ENCODE measurements at regions not wholly inside any gene's neighbourhood (a gene's known extent, or its start where the extent isn't known, plus 50 kb on each side); places are given as distances from the start of the nearest gene placed in this dataset.

DNA sequence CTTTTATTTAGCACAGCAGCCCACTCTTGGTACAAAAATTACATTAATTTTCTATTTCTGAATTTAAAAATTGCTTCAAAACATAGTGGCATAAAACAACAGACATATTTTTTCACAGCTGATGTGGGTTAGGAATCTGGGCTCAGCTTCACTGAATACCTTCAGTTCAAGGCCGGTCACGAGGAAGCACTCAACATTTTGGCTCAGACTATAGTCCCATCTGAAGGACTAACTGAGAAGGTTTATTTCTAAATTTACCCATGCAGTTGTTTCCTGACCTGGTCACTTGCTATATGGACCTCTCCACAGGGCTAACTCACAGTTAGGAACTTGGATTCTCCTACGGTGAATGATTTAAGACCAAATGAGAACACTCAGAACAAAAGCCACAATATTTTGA is 1230.2 kb upstream of the ADGRL3 start:
- Histone ChIP-seq H3K27ac (ENCODE audit: low read length) (no peak overlapping the region), H3K9me2 (replicated peaks; ENCODE audit: insufficient read depth, low read length) (no peaks in the 10 kb centered on the region), H3K9me3 (ENCODE audit: low read length) (peaks cover 29% of the 10 kb centered on the region), H3K4me1 (ENCODE audit: low read length) (no peaks in the 10 kb centered on the region), H2AFZ (ENCODE audit: low read length) (no peak overlapping the region), H3K36me3 (ENCODE audit: insufficient read depth, low read length) (no peaks in the 10 kb centered on the region), H3K27me3 (ENCODE audit: low read length) (no peaks in the 10 kb centered on the region), H3K9ac (ENCODE audit: low read length) (no peak overlapping the region), H3K79me2 (ENCODE audit: low read length) (no peaks in the 10 kb centered on the region), H4K20me1 (ENCODE audit: insufficient read depth, low read depth, low read length) (no peaks in the 10 kb centered on the region), H3K4me3 (ENCODE audit: low read length) (no peak overlapping the region), H3K4me2 (ENCODE audit: low read depth, low read length, poor library complexity, severe bottlenecking) (no peak overlapping the region)
- DNase-seq = no peak

DNA sequence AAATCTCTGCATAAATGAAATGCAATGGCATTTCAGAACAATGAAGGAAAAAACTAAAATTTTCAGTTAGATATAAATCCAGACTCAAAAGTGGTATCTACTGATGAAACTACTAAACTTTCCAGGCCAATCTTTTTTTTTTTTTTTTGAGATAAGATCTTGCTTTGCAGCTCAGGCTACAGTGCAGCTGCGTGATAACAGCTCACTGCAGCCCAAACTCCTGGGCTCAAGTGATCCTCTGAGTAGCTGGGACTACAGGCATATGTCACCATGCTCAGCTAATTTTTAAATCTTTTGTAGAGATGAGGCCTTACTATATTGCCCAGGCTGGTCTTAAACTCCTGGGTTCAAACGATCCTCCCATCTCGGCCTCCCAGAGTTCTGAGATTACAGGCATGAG is 1228.2 kb upstream of the ADGRL3 start:
- Histone ChIP-seq H3K9me2 (replicated peaks; ENCODE audit: insufficient read depth, low read length) (no peaks in the 10 kb centered on the region), H3K9ac (ENCODE audit: low read length) (no peak overlapping the region), H3K9me3 (ENCODE audit: low read length) (peaks cover 26% of the 10 kb centered on the region), H3K4me3 (ENCODE audit: low read length) (no peak overlapping the region), H4K20me1 (ENCODE audit: insufficient read depth, low read depth, low read length) (no peaks in the 10 kb centered on the region), H3K36me3 (ENCODE audit: insufficient read depth, low read length) (no peaks in the 10 kb centered on the region), H3K4me1 (ENCODE audit: low read length) (no peaks in the 10 kb centered on the region), H3K4me2 (ENCODE audit: low read depth, low read length, poor library complexity, severe bottlenecking) (no peak overlapping the region), H3K27me3 (ENCODE audit: low read length) (no peaks in the 10 kb centered on the region), H2AFZ (ENCODE audit: low read length) (no peak overlapping the region), H3K79me2 (ENCODE audit: low read length) (no peaks in the 10 kb centered on the region), H3K27ac (ENCODE audit: low read length) (no peak overlapping the region)
- no peak for DNase-seq

DNA sequence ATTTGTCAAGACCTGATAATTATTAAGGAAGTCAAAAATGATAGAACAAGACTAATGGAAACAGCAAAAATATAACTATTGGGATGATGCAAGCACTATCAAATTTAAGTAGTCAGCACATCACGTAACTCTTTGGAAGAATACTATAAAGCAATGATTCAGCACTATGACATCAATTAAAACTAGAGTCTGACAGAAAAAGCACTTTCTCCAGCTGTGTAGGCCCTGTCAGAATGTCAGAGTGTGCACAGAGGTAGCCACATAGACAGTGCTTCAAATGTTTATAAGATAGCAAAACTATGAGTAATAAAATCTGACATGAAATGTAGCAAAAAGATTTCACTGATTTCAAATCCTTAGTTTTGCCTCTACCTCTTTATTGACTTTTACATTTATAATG is 1226.6 kb upstream of the ADGRL3 start:
- peaks cover 19% of the 10 kb centered on the region for H3K9me3 ChIP-seq (ENCODE audit: low read length)
- no peak overlapping the region for H3K4me2 ChIP-seq (ENCODE audit: low read depth, low read length, poor library complexity, severe bottlenecking)
- H2AFZ ChIP-seq (ENCODE audit: low read length) = no peak overlapping the region
- no peaks in the 10 kb centered on the region for H4K20me1 ChIP-seq (ENCODE audit: insufficient read depth, low read depth, low read length)
- no peaks in the 10 kb centered on the region for H3K9me2 ChIP-seq (replicated peaks; ENCODE audit: insufficient read depth, low read length)
- no peak overlapping the region for H3K4me3 ChIP-seq (ENCODE audit: low read length)
- no peaks in the 10 kb centered on the region for H3K27me3 ChIP-seq (ENCODE audit: low read length)
- H3K9ac ChIP-seq (ENCODE audit: low read length) = no peak overlapping the region
- no peaks in the 10 kb centered on the region for H3K36me3 ChIP-seq (ENCODE audit: insufficient read depth, low read length)
- no peaks in the 10 kb centered on the region for H3K79me2 ChIP-seq (ENCODE audit: low read length)
- DNase-seq = no peak
- no peaks in the 10 kb centered on the region for H3K4me1 ChIP-seq (ENCODE audit: low read length)
- H3K27ac ChIP-seq (ENCODE audit: low read length) = no peak overlapping the region

DNA sequence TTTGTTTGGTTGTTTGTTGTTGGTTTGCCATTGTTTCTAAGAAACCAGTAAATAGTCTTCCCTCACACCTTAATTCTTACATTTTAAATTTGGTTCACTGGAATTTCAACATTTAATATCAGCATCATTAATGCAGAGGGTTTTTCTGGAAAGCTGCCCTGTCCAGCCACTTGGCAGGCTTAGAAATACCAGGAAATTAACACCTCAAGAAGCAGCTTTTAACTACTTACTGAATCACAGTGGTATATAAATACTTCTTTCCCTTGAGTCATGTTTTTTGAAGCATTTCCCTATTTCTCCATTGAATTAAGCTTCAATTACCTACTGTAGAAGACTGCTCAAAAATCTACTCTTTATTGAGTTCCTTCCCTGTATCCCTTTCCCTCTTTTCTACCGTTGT is 1221.1 kb upstream of the ADGRL3 start:
- Histone ChIP-seq H3K27me3 (ENCODE audit: low read length) (no peaks in the 10 kb centered on the region), H3K9me3 (ENCODE audit: low read length) (peaks cover 22% of the 10 kb centered on the region), H3K79me2 (ENCODE audit: low read length) (no peaks in the 10 kb centered on the region), H3K9ac (ENCODE audit: low read length) (no peak overlapping the region), H3K4me1 (ENCODE audit: low read length) (no peaks in the 10 kb centered on the region), H3K9me2 (replicated peaks; ENCODE audit: insufficient read depth, low read length) (no peaks in the 10 kb centered on the region), H2AFZ (ENCODE audit: low read length) (no peak overlapping the region), H3K4me2 (ENCODE audit: low read depth, low read length, poor library complexity, severe bottlenecking) (no peak overlapping the region), H3K27ac (ENCODE audit: low read length) (no peak overlapping the region), H3K4me3 (ENCODE audit: low read length) (no peak overlapping the region), H3K36me3 (ENCODE audit: insufficient read depth, low read length) (no peaks in the 10 kb centered on the region), H4K20me1 (ENCODE audit: insufficient read depth, low read depth, low read length) (no peaks in the 10 kb centered on the region)
- no peak for DNase-seq

DNA sequence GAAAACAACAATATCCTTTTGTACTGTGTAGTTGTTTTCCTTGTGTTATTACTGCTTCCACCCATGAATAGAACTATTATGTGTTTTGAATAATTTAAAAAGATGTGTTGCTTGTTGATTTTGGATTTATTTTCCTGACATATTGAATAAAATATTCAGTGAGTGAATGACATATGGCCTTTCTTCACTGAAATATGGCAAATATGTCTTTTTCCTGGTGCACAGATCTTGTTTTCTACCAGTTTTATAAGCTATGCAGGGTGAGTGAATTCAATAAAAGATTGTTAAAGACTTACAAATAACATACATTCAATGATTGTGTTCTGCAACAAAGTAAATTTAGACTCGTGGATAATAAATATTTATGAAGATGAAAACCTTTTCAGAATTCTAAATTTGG is 1216.3 kb upstream of the ADGRL3 start:
- Histone ChIP-seq H3K4me1 (ENCODE audit: low read length) (no peaks in the 10 kb centered on the region), H3K4me2 (ENCODE audit: low read depth, low read length, poor library complexity, severe bottlenecking) (no peak overlapping the region), H3K4me3 (ENCODE audit: low read length) (no peak overlapping the region), H3K36me3 (ENCODE audit: insufficient read depth, low read length) (no peaks in the 10 kb centered on the region), H4K20me1 (ENCODE audit: insufficient read depth, low read depth, low read length) (no peaks in the 10 kb centered on the region), H3K79me2 (ENCODE audit: low read length) (no peaks in the 10 kb centered on the region), H3K9ac (ENCODE audit: low read length) (no peak overlapping the region), H3K27me3 (ENCODE audit: low read length) (no peaks in the 10 kb centered on the region), H2AFZ (ENCODE audit: low read length) (no peak overlapping the region), H3K9me2 (replicated peaks; ENCODE audit: insufficient read depth, low read length) (no peaks in the 10 kb centered on the region), H3K27ac (ENCODE audit: low read length) (no peak overlapping the region), H3K9me3 (ENCODE audit: low read length) (peaks cover 34% of the 10 kb centered on the region)
- no peak for DNase-seq

DNA sequence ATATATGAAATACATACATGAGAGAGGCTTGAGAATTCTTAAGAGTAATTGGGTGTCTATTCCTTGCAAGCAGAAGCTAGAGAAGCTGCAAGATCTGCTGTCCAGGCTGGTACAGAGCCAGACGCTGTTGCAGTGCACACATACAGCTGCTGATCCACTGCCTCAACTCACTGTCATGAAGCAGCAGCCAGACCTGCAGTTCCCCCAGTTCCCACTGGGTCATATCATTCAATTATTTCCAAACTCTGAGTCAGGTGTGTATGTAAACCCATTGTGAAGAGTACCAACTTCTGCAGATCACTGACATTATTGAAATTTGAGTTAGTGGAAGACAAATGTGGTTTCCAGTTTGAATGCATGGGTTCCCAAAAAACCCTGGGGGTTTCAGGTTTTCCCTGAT is 1212.8 kb upstream of the ADGRL3 start:
- no peak for DNase-seq
- no peak overlapping the region for H3K4me3 ChIP-seq (ENCODE audit: low read length)
- no peaks in the 10 kb centered on the region for H4K20me1 ChIP-seq (ENCODE audit: insufficient read depth, low read depth, low read length)
- no peak overlapping the region for H3K27ac ChIP-seq (ENCODE audit: low read length)
- peaks cover 34% of the 10 kb centered on the region for H3K9me3 ChIP-seq (ENCODE audit: low read length)
- H3K4me2 ChIP-seq (ENCODE audit: low read depth, low read length, poor library complexity, severe bottlenecking) = no peak overlapping the region
- H3K27me3 ChIP-seq (ENCODE audit: low read length) = no peaks in the 10 kb centered on the region
- H3K9me2 ChIP-seq (replicated peaks; ENCODE audit: insufficient read depth, low read length) = no peaks in the 10 kb centered on the region
- no peak overlapping the region for H2AFZ ChIP-seq (ENCODE audit: low read length)
- H3K79me2 ChIP-seq (ENCODE audit: low read length) = no peaks in the 10 kb centered on the region
- H3K4me1 ChIP-seq (ENCODE audit: low read length) = no peaks in the 10 kb centered on the region
- no peak overlapping the region for H3K9ac ChIP-seq (ENCODE audit: low read length)
- no peaks in the 10 kb centered on the region for H3K36me3 ChIP-seq (ENCODE audit: insufficient read depth, low read length)

DNA sequence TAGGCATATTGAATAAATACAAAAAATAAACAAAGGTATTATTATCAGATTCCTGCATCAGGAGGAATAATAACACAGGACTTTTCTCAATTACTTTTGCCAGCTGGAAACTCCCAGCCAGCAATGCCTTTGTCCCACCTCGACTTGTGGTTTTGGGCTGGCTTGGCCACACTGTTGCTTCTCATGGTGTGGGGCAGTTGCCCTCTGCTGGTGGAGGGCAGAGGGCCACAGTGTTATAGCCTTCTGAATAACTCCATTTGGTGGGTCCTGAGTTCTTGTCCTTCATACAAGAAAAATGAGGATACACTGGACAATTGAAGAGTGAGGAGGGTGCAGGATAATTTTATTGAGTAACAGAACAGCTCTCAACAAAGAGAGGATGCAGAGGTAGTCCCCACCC is 1206.0 kb upstream of the ADGRL3 start:
- H3K4me1 ChIP-seq (ENCODE audit: low read length) = no peaks in the 10 kb centered on the region
- H3K9me2 ChIP-seq (replicated peaks; ENCODE audit: insufficient read depth, low read length) = no peaks in the 10 kb centered on the region
- H3K36me3 ChIP-seq (ENCODE audit: insufficient read depth, low read length) = no peaks in the 10 kb centered on the region
- H3K27ac ChIP-seq (ENCODE audit: low read length) = no peak overlapping the region
- DNase-seq = peak; percentile 41
- H3K4me2 ChIP-seq (ENCODE audit: low read depth, low read length, poor library complexity, severe bottlenecking) = no peak overlapping the region
- peaks cover 37% of the 10 kb centered on the region for H3K9me3 ChIP-seq (ENCODE audit: low read length)
- no peaks in the 10 kb centered on the region for H4K20me1 ChIP-seq (ENCODE audit: insufficient read depth, low read depth, low read length)
- H3K79me2 ChIP-seq (ENCODE audit: low read length) = no peaks in the 10 kb centered on the region
- no peak overlapping the region for H2AFZ ChIP-seq (ENCODE audit: low read length)
- no peak overlapping the region for H3K4me3 ChIP-seq (ENCODE audit: low read length)
- no peak overlapping the region for H3K9ac ChIP-seq (ENCODE audit: low read length)
- H3K27me3 ChIP-seq (ENCODE audit: low read length) = no peaks in the 10 kb centered on the region

DNA sequence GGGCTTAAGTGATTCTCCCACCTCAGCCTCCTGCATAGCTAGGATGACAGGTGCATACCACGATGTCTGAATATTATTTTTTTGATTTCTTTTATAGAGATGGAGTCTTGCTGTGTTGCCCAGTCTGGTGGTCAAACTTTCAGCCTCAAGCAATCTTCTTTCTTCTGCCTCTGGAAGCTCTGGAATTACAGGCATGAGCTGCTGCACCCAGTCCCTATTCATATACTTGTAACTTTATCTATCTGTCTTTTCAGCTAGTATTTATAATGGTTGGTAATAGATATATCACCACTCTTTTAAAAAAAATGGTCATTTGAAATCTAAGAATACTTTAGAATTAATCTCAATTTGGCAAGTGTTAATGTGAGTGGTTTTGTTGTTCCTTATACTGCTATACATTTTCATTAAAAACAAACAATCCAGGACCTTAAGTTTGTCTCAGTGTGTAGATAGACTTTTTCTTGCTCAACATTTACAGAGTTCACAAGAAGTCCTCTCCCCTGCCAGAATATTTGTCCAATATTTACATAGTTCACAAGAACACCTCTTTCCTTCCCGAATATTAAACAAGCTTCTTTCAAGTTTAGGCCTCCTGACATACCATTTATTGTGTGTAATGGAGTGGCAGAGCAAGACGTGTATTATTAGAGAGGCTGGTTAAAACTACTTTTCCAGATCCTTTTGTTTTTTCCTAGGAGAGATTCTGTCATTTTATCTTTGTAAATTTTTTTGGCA is 1197.4 kb upstream of the ADGRL3 start:
- no peaks in the 10 kb centered on the region for H3K4me1 ChIP-seq (ENCODE audit: low read length)
- no peak overlapping the region for H3K9ac ChIP-seq (ENCODE audit: low read length)
- H2AFZ ChIP-seq (ENCODE audit: low read length) = no peak overlapping the region
- no peak overlapping the region for H3K4me3 ChIP-seq (ENCODE audit: low read length)
- DNase-seq = no peak
- H3K4me2 ChIP-seq (ENCODE audit: low read depth, low read length, poor library complexity, severe bottlenecking) = no peak overlapping the region
- H3K9me3 ChIP-seq (ENCODE audit: low read length) = peaks cover 39% of the 10 kb centered on the region
- H3K79me2 ChIP-seq (ENCODE audit: low read length) = no peaks in the 10 kb centered on the region
- no peaks in the 10 kb centered on the region for H3K27me3 ChIP-seq (ENCODE audit: low read length)
- H3K36me3 ChIP-seq (ENCODE audit: insufficient read depth, low read length) = no peaks in the 10 kb centered on the region
- no peaks in the 10 kb centered on the region for H3K9me2 ChIP-seq (replicated peaks; ENCODE audit: insufficient read depth, low read length)
- H3K27ac ChIP-seq (ENCODE audit: low read length) = no peak overlapping the region
- no peaks in the 10 kb centered on the region for H4K20me1 ChIP-seq (ENCODE audit: insufficient read depth, low read depth, low read length)

Measured in Karpas-422 (cell line).